Uterus (tissue), 3 donors: ENCODE measurements at regions not wholly inside any gene's neighbourhood (a gene's known extent, or its start where the extent isn't known, plus 50 kb on each side); places are given as distances from the start of the nearest gene placed in this dataset.

ENCODE experiments used
- DNase-seq, 2 donors: peaks; one replicate each; pipeline ENCODE4 v3.0.0-alpha.2; 2019 to 2020
- H3K27ac ChIP-seq, 2 donors: fragments of 200-600 bp; sonication (generic); 1 replicate in 1 of 2; 2 replicates in 1 of 2; pipeline ENCODE4 v1.5.1; 2016 to 2018
- H3K27me3 ChIP-seq, 2 donors: fragments of 200-600 bp; sonication (generic); one replicate each; pipeline ENCODE4 v1.5.1; 2018 to 2019; ENCODE audit warnings: control low read depth in 1 of 2
- H3K36me3 ChIP-seq, 2 donors: fragments of 200-600 bp; sonication (generic); one replicate each; pipeline ENCODE4 v1.5.1; 2019; ENCODE audit warnings: control low read depth in 1 of 2
- H3K4me1 ChIP-seq, 2 donors: fragments of 200-600 bp; sonication (generic); one replicate each; pipeline ENCODE4 v1.5.1; 2018 to 2019; ENCODE audit warnings: control low read depth in 1 of 2
- H3K4me3 ChIP-seq, 2 donors: fragments of 200-600 bp; sonication (generic); 1 replicate in 1 of 2; 2 replicates in 1 of 2; pipeline ENCODE4 v1.5.1; 2018 to 2019; ENCODE audit warnings: mild to moderate bottlenecking in 1 of 2
- H3K9me3 ChIP-seq, 2 donors: fragments of 200-600 bp; sonication (generic); one replicate each; pipeline ENCODE4 v1.5.1; 2019; ENCODE audit warnings: control low read depth in 1 of 2
- CTCF ChIP-seq, 4 experiments: fragments of 200-600 bp in 2 of 4; fragments of 450-650 bp in 2 of 4; sonication (generic) in 2 of 4; IDR thresholded peaks; one replicate each; pipeline ENCODE4 v1.5.1; 2016 to 2019; ENCODE audit warnings: antibody characterized with exemption in 4 of 4, mild to moderate bottlenecking in 2 of 4, moderate library complexity in 1 of 4
- POLR2A ChIP-seq, 2 donors: fragments of 450-650 bp; IDR thresholded peaks; one replicate each; pipeline ENCODE4 v1.6.1; 2016; ENCODE audit warnings: antibody characterized with exemption in 2 of 2, mild to moderate bottlenecking in 1 of 2, moderate library complexity in 1 of 2
- intact Hi-C: fragments of 100-400 bp; cut with DNase I; formaldehyde crosslinking; loops from one replicate; pipeline ENCODE4 v1.15.1; 2023; ENCODE audit warnings: low total_unique reads
- donor health status: DM: yes; HTN: yes; CAD: no.

- H3K4me1 ChIP-seq, result no peaks in the 10 kb centered on the region
- H3K27ac ChIP-seq, result no peak overlapping the region
- H3K4me3 ChIP-seq, result no peak overlapping the region
- intact Hi-C loops, result no loop called here
- no peaks in the 10 kb centered on the region for H3K36me3 ChIP-seq
- no peaks in the 10 kb centered on the region for H3K9me3 ChIP-seq
- no peak for DNase-seq
- H3K27me3 ChIP-seq, result no peaks in the 10 kb centered on the region
- TF ChIP-seq POLR2A (IDR thresholded peaks at IDR 0.05) (no peak), CTCF (IDR thresholded peaks at IDR 0.05) (no peak)
Observed at GRCh38 chr5:57778501-57779091, 296.0 kb upstream of the ACTBL2 start.

GRCh38 chr5:57777174-57777581 lies 294.6 kb upstream of the ACTBL2 start:
- Histone ChIP-seq H3K4me3 (no peak overlapping the region), H3K9me3 (no peaks in the 10 kb centered on the region), H3K27ac (no peak overlapping the region), H3K27me3 (no peaks in the 10 kb centered on the region), H3K36me3 (no peaks in the 10 kb centered on the region), H3K4me1 (no peaks in the 10 kb centered on the region)
- DNase-seq, result no peak
- TF ChIP-seq POLR2A (IDR thresholded peaks at IDR 0.05), result no peak
- TF ChIP-seq CTCF (IDR thresholded peaks at IDR 0.05), result no peak
- intact Hi-C loops, result no loop called here

GRCh38 chr5:57776035-57776434 lies 293.4 kb upstream of the ACTBL2 start:
- Histone ChIP-seq H3K4me1 (no peaks in the 10 kb centered on the region), H3K4me3 (no peak overlapping the region), H3K27ac (no peak overlapping the region), H3K36me3 (no peaks in the 10 kb centered on the region), H3K9me3 (no peaks in the 10 kb centered on the region), H3K27me3 (no peaks in the 10 kb centered on the region)
- no peak for TF ChIP-seq POLR2A (IDR thresholded peaks at IDR 0.05)
- TF ChIP-seq CTCF (IDR thresholded peaks at IDR 0.05), result no peak
- no peak for DNase-seq
- intact Hi-C loops, result no loop called here

GRCh38 chr5:57774439-57774838 lies 291.8 kb upstream of the ACTBL2 start:
- TF ChIP-seq CTCF (IDR thresholded peaks at IDR 0.05), result no peak
- TF ChIP-seq POLR2A (IDR thresholded peaks at IDR 0.05), result no peak
- DNase-seq, result no peak
- Histone ChIP-seq H3K27ac (no peak overlapping the region), H3K4me1 (no peaks in the 10 kb centered on the region), H3K4me3 (no peak overlapping the region), H3K27me3 (no peaks in the 10 kb centered on the region), H3K9me3 (no peaks in the 10 kb centered on the region), H3K36me3 (no peaks in the 10 kb centered on the region)
- intact Hi-C loops, result no loop called here

GRCh38 chr5:57772512-57772911 lies 289.9 kb upstream of the ACTBL2 start:
- no peak for DNase-seq
- Histone ChIP-seq H3K4me1 (no peaks in the 10 kb centered on the region), H3K4me3 (no peak overlapping the region), H3K9me3 (no peaks in the 10 kb centered on the region), H3K36me3 (no peaks in the 10 kb centered on the region), H3K27ac (no peak overlapping the region), H3K27me3 (no peaks in the 10 kb centered on the region)
- intact Hi-C loops, result no loop called here
- no peak for TF ChIP-seq POLR2A (IDR thresholded peaks at IDR 0.05)
- TF ChIP-seq CTCF (IDR thresholded peaks at IDR 0.05), result no peak
